Neural crest cell (in vitro differentiated cells): ENCODE measurements at regions not wholly inside any gene's neighbourhood (a gene's known extent, or its start where the extent isn't known, plus 50 kb on each side); places are given as distances from the start of the nearest gene placed in this dataset.

ENCODE experiments used
- DNase-seq: peaks from one replicate; pipeline ENCODE4 v3.0.0; 2021; ENCODE audit warnings: low read depth, mixed read lengths, low spot score
- H3K27ac Mint-ChIP-seq: one replicate; pipeline ENCODE4 v1.8.0; 2021; ENCODE audit warnings: mild to moderate bottlenecking, mixed read lengths; ENCODE audit not compliant: unreplicated experiment
- H3K27me3 Mint-ChIP-seq: 2 replicates; pipeline ENCODE4 v1.8.0; 2021; ENCODE audit warnings: low read depth, mild to moderate bottlenecking, mixed read lengths
- H3K36me3 Mint-ChIP-seq: 2 replicates; pipeline ENCODE4 v1.8.0; 2021; ENCODE audit warnings: low read depth, mild to moderate bottlenecking, mixed read lengths
- H3K4me1 Mint-ChIP-seq: 2 replicates; pipeline ENCODE4 v1.8.0; 2021; ENCODE audit warnings: mixed read lengths
- H3K4me3 Mint-ChIP-seq: one replicate; pipeline ENCODE4 v1.8.0; 2021; ENCODE audit warnings: mild to moderate bottlenecking, mixed read lengths
- H3K9me3 Mint-ChIP-seq: 2 replicates; pipeline ENCODE4 v1.8.0; 2021; ENCODE audit warnings: mixed read lengths
- TF ChIP-seq, protein P1 (sequence below): fragments of 200-600 bp; sonication (generic); conservative IDR thresholded peaks from 2 replicates; pipeline ENCODE4 v1.5.0; 2021; ENCODE audit warnings: antibody characterized with exemption, mild to moderate bottlenecking

DNA sequence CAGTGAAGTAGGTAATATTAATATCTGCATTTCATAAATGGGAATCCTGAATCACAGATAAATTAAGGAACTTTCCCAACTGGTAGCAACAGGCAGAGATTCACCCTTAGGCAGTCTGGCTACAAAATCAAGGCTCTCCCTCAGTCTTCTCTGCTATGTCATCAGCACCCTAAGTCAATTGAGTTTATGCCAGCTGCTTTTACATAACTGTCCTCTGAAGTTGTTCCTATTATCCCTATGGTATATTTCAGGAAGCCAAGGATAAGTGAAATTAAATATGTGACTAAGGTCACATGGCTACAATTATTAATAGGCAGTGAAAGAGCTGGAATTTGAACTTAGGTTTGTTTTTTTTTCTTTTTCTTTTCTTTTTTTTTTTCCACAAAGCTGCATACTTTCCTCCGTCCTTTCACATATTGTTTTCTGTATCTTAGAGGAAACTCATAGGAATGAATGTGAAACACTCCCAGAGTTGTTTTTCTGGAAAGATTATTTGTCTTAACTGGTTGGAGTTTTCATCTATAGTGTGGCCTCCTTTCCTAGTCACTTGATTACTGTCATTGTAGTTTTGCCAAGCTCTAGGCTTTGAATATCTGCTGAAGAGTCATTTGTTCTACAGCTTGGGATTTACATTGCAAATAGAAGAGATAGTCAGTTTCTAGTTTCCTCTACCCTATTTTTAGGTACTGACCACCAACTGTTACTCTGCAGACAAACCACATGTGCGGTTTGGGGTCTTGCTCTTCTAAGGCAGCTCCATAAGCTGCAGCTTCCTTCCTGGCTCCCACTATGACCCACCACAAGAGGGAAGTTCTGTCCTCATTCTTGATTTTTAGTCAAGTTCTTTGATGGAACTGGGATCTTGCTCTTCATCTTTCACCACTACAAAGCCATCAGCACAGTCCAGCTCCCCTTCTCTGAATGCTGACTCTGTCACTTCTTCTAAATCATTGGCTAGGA, 338.0 kb upstream of the KIAA1217 start:
- TF ChIP-seq, protein P1, sequence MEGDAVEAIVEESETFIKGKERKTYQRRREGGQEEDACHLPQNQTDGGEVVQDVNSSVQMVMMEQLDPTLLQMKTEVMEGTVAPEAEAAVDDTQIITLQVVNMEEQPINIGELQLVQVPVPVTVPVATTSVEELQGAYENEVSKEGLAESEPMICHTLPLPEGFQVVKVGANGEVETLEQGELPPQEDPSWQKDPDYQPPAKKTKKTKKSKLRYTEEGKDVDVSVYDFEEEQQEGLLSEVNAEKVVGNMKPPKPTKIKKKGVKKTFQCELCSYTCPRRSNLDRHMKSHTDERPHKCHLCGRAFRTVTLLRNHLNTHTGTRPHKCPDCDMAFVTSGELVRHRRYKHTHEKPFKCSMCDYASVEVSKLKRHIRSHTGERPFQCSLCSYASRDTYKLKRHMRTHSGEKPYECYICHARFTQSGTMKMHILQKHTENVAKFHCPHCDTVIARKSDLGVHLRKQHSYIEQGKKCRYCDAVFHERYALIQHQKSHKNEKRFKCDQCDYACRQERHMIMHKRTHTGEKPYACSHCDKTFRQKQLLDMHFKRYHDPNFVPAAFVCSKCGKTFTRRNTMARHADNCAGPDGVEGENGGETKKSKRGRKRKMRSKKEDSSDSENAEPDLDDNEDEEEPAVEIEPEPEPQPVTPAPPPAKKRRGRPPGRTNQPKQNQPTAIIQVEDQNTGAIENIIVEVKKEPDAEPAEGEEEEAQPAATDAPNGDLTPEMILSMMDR, result no peak
- no peak overlapping the region for H3K27ac Mint-ChIP-seq
- H3K4me3 Mint-ChIP-seq, result no peak overlapping the region
- no peak for DNase-seq
- H3K9me3 Mint-ChIP-seq, result no peaks in the 10 kb centered on the region
- H3K36me3 Mint-ChIP-seq, result no peaks in the 10 kb centered on the region
- H3K27me3 Mint-ChIP-seq, result peaks cover 3% of the 10 kb centered on the region
- H3K4me1 Mint-ChIP-seq, result peaks cover 4% of the 10 kb centered on the region

DNA sequence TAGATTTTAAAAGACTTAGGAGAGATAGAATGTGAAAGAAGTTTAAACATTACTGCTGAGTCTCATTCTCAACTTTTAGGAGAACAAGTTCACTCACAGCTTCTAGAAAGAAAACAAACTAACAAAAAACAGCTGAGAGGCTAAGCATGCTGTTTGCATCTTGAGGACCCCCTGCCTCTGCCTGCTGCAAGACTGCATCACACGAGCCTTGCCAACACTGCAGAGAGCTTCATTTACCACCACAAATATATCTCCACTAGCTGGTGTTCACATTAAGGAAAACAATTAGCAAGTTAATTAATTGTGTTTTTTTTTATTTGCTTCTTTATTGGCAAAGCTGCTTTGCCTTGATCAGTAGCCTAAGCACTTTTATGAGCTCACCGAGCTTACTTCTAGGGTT, 336.6 kb upstream of the KIAA1217 start:
- Mint-ChIP-seq H3K4me1 (peaks cover 4% of the 10 kb centered on the region), H3K27me3 (peaks cover 10% of the 10 kb centered on the region), H3K27ac (no peak overlapping the region), H3K4me3 (no peak overlapping the region), H3K36me3 (no peaks in the 10 kb centered on the region), H3K9me3 (no peaks in the 10 kb centered on the region)
- TF ChIP-seq, protein P1, result no peak
- no peak for DNase-seq

DNA sequence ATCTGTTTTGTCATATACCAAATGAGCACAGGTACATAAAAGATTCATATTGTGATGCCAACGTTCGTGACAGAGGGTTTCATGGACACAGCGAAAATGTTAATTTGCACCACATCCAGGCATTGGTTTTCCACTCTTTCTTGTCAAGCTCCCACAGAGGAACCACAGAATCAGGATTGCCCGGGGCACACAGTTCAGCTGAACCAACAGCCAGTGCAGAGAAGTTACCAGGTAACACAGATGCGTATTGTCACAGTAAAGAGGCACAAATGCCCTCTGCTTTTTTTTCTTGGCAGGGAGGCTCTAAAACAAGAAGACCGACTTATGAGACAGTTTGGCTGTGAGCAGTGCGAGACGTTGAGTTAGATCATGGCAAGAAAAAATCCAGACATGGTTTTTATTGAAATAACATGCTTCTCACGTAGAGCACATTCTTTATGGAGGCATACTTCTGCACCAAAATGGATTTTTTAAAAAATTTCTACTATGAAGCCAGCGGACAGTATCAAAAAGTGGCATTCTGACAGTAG, 331.1 kb upstream of the KIAA1217 start:
- H3K27ac Mint-ChIP-seq, result no peak overlapping the region
- H3K27me3 Mint-ChIP-seq, result peaks cover 27% of the 10 kb centered on the region
- H3K9me3 Mint-ChIP-seq, result no peaks in the 10 kb centered on the region
- H3K4me3 Mint-ChIP-seq, result no peak overlapping the region
- no peak for DNase-seq
- TF ChIP-seq, protein P1, result no peak
- H3K36me3 Mint-ChIP-seq, result no peaks in the 10 kb centered on the region
- H3K4me1 Mint-ChIP-seq, result no peaks in the 10 kb centered on the region

DNA sequence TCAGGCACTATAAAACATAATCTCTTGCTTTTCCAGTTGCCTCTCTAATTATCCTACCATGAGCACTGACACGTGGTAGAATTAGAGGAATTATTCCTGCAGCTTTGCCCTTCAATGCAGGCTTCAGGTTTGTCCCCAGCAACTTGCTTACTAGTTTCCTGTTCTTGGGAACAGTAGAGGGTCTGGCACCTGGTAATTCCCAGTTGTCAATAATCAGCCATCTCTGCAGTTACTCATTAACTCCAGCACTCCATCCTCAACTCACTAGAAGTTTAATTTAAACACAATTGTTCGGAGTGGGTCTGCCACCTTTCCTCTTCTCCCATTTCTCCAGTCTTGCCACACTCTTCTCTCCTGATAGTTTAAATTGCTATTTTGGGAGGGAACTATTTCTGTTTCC, 324.3 kb upstream of the KIAA1217 start:
- Mint-ChIP-seq H3K4me1 (no peaks in the 10 kb centered on the region), H3K4me3 (no peak overlapping the region), H3K36me3 (no peaks in the 10 kb centered on the region), H3K27ac (no peak overlapping the region), H3K9me3 (no peaks in the 10 kb centered on the region), H3K27me3 (peaks cover 63% of the 10 kb centered on the region)
- TF ChIP-seq, protein P1, result no peak
- DNase-seq, result no peak

DNA sequence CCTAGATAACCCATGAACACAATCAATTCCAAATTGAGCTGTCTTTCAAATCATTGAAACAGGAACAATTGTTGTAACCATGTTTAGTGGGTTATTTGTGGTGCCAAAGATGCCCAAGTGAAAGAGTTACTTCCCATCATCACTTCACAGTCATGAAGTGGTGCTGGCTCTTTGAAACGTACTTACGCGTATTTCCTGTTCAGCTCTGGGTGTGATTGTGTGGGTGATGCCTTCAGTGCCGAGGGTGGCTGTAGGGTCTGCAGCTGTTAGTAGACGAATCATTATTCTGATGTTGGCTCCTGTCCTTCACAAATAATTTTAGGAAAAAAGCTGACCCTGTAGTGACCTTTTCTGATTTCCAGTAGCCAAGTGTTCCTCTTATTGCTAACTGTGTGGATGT, 323.1 kb upstream of the KIAA1217 start:
- no peak for DNase-seq
- TF ChIP-seq, protein P1, result no peak
- no peak overlapping the region for H3K4me3 Mint-ChIP-seq
- no peaks in the 10 kb centered on the region for H3K9me3 Mint-ChIP-seq
- H3K36me3 Mint-ChIP-seq, result no peaks in the 10 kb centered on the region
- H3K27me3 Mint-ChIP-seq, result peaks cover 59% of the 10 kb centered on the region
- no peaks in the 10 kb centered on the region for H3K4me1 Mint-ChIP-seq
- no peak overlapping the region for H3K27ac Mint-ChIP-seq
